AG04449 (cell line): ENCODE measurements at regions not wholly inside any gene's neighbourhood (a gene's known extent, or its start where the extent isn't known, plus 50 kb on each side); places are given as distances from the start of the nearest gene placed in this dataset.

ENCODE experiments used
- CTCF ChIA-PET: fragments of 350-600 bp; formaldehyde crosslinking; extraction: SDS; loops from one replicate; lab custom pipeline; 2021; ENCODE audit warnings: antibody characterized with exemption; lab: Yijun Ruan, JAX
- POLR2A ChIA-PET: fragments of 400-600, 350-600 bp; formaldehyde crosslinking; extraction: SDS; loops from one replicate; lab custom pipeline; 2020; ENCODE audit warnings: antibody characterized with exemption, inconsistent platforms; lab: Yijun Ruan, JAX
- DNase-seq: peaks from one replicate; pipeline ENCODE4 v3.0.0-alpha.2; 2010; ENCODE audit warnings: low read depth, low spot score
- H3K4me3 ChIP-seq: 2 replicates; pipeline ENCODE4 v1.5.1; 2011; ENCODE audit warnings: low read depth, mild to moderate bottlenecking, control low read depth, low read length
- CTCF ChIP-seq: IDR thresholded peaks from one replicate; pipeline ENCODE4 v1.5.1; 2011; ENCODE audit warnings: mild to moderate bottlenecking, moderate library complexity, low read length, control low read depth, inconsistent platforms; ENCODE audit not compliant: insufficient read depth; ENCODE audit errors: missing control alignments

DNA sequence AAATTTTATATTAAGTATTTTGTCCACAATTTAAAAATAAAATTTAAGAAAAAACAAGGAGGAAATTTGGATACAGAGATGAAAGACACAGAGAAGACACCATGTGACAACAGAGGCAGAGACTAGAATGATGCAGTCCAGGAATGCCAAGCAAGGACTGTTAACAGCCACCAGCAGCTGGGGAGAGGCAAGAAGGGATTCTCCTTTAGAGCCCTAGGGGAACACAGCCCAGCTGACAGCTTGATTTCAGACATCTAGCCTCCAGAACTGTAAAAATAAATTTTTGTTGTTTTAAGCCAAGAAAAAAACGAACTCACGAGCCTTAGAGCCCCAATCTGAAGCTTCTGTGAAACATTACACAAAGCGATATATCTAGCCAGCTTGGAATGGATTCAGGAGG lies 198.5 kb downstream of the ZNF648 start:
- no peak for DNase-seq
- CTCF ChIA-PET, result no interaction called here
- POLR2A ChIA-PET, result no interaction called here
- no peak overlapping the region for H3K4me3 ChIP-seq
- TF ChIP-seq CTCF, result no peak

GRCh38 chr1:181858135-181858534 lies 203.4 kb downstream of the ZNF648 start:
- POLR2A ChIA-PET, result no interaction called here
- no peak for DNase-seq
- H3K4me3 ChIP-seq, result no peak overlapping the region
- no peak for TF ChIP-seq CTCF
- CTCF ChIA-PET, result no interaction called here
